ENCODE measurements at regions not wholly inside any gene's neighbourhood (a gene's known extent, or its start where the extent isn't known, plus 50 kb on each side); places are given as distances from the start of the nearest gene placed in this dataset.

DNA sequence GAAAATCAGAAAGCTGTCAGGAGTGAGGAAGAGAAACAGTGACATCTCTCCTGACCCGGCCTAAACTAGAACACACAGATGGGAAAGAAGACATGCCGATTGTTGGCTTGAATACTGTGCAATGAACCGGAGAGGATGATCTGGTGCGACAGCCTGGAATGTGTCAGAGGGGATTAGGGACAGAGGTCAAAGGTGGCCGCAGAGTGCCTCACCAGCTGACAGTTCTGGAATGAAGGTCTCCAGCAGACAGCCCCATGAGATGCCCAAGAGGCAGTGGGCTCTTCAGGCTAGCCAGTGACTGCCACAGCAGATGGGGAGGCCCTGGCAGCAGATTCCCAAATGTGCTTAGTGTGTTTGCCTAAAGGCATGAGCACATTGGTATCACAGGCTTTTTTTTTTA is 623.2 kb downstream of the CDH8 start:
- TF ChIP-seq, protein P1, sequence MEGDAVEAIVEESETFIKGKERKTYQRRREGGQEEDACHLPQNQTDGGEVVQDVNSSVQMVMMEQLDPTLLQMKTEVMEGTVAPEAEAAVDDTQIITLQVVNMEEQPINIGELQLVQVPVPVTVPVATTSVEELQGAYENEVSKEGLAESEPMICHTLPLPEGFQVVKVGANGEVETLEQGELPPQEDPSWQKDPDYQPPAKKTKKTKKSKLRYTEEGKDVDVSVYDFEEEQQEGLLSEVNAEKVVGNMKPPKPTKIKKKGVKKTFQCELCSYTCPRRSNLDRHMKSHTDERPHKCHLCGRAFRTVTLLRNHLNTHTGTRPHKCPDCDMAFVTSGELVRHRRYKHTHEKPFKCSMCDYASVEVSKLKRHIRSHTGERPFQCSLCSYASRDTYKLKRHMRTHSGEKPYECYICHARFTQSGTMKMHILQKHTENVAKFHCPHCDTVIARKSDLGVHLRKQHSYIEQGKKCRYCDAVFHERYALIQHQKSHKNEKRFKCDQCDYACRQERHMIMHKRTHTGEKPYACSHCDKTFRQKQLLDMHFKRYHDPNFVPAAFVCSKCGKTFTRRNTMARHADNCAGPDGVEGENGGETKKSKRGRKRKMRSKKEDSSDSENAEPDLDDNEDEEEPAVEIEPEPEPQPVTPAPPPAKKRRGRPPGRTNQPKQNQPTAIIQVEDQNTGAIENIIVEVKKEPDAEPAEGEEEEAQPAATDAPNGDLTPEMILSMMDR (IDR thresholded peaks at IDR 0.05), result no peak
- TF ChIP-seq POLR2A (IDR thresholded peaks at IDR 0.05), result no peak

Data from lower leg skin (tissue), 3 donors.